HCT116 (cell line): ENCODE measurements at regions not wholly inside any gene's neighbourhood (a gene's known extent, or its start where the extent isn't known, plus 50 kb on each side); places are given as distances from the start of the nearest gene placed in this dataset.

Source experiments
- ATAC-seq: fragments of 200-7000 bp; cut with Tn5 transposase; 2 replicates; pipeline ENCODE4 v1.9.1; 2020; ENCODE audit warnings: mild to moderate bottlenecking, moderate library complexity
- BruUV-seq: library from RNA; stranded (reverse); fragments of 400-500 nt; replicated peaks from 2 replicates; lab custom pipeline; 2021; lab: Mats Ljungman, UMichigan
- CTCF ChIA-PET: fragments of 300-600 bp; sonication (Branson Sonifier 250); formaldehyde crosslinking; loops from one replicate; lab custom pipeline; 2021; ENCODE audit warnings: antibody characterized with exemption; lab: Charles Lee
- POLR2A ChIA-PET: fragments of 300-600, 350-600 bp; sonication (Branson Sonifier 250); formaldehyde crosslinking; loops from one replicate; lab custom pipeline; 2021; ENCODE audit warnings: antibody characterized with exemption; lab: Charles Lee
- RAD21 ChIA-PET, 2 experiments: fragments of 300-600 bp; sonication (Branson Sonifier 250); formaldehyde crosslinking; loops; one replicate each; lab custom pipeline; 2023; ENCODE audit warnings: low total read pairs in 2 of 2; ENCODE audit not compliant: uncharacterized antibody in 2 of 2, unreplicated experiment in 2 of 2, low non-redundant PET in 1 of 2; lab: Charles Lee
- DNase-seq: peaks from one replicate; pipeline ENCODE4 v3.0.0-alpha.2; 2010; ENCODE audit warnings: low read depth, low spot score
- H2AFZ ChIP-seq: fragments of 200-600 bp; shearing (Covaris generic), sonication (generic); 2 replicates; pipeline ENCODE4 v1.6.1; 2017; ENCODE audit warnings: low read depth, mixed run types, mixed read lengths, antibody characterized with exemption, low read length; ENCODE audit not compliant: poor library complexity, severe bottlenecking
- H3K27ac ChIP-seq: 2 replicates; pipeline ENCODE4 v1.5.1; 2012; ENCODE audit warnings: low read depth, low read length
- H3K27me3 ChIP-seq: fragments of 200-600 bp; sonication (generic); 2 replicates; pipeline ENCODE4 v1.6.1; 2016; ENCODE audit warnings: mixed run types, low read length, mixed read lengths; ENCODE audit not compliant: insufficient read depth
- H3K36me3 ChIP-seq, 2 experiments: fragments of 200-500 bp in 1 of 2; fragments of 200-600 bp in 1 of 2; sonication (Bioruptor generic) in 1 of 2; sonication (generic) in 1 of 2; 2 replicates each; pipeline versions ENCODE4 v1.5.1 to v1.6.1; 2014 to 2016; ENCODE audit warnings: low read length in 2 of 2, inconsistent platforms in 1 of 2, mixed read lengths in 1 of 2, mixed run types in 1 of 2; ENCODE audit not compliant: insufficient read depth in 2 of 2, control insufficient read depth in 1 of 2
- H3K4me1 ChIP-seq, 2 experiments: fragments of 200-600 bp in 1 of 2; sonication (generic) in 1 of 2; 2 replicates each; pipeline versions ENCODE4 v1.5.1 to v1.6.1; 2012 to 2017; ENCODE audit warnings: low read length in 2 of 2, inconsistent platforms in 1 of 2, mild to moderate bottlenecking in 1 of 2, mixed read lengths in 1 of 2, mixed run types in 1 of 2, moderate library complexity in 1 of 2; ENCODE audit not compliant: insufficient read depth in 2 of 2, control insufficient read depth in 1 of 2
- H3K4me2 ChIP-seq: fragments of 200-600 bp; sonication (generic); 2 replicates; pipeline ENCODE4 v1.6.1; 2017; ENCODE audit warnings: mixed run types, low read length, mixed read lengths
- H3K4me3 ChIP-seq, 2 experiments: fragments of 200-600 bp in 1 of 2; sonication (generic) in 1 of 2; replicated peaks in 1 of 2; 2 replicates each; pipeline ENCODE4 v1.5.1; 2011 to 2016; ENCODE audit warnings: low read length in 2 of 2, control low read depth in 1 of 2, low read depth in 1 of 2, mild to moderate bottlenecking in 1 of 2, mixed read lengths in 1 of 2, mixed run types in 1 of 2
- H3K79me2 ChIP-seq: fragments of 200-600 bp; sonication (generic); 2 replicates; pipeline ENCODE4 v1.6.1; 2017; ENCODE audit warnings: mild to moderate bottlenecking, mixed run types, low read length, moderate library complexity, mixed read lengths; ENCODE audit not compliant: insufficient read depth
- H3K9ac ChIP-seq: fragments of 200-600 bp; sonication (generic); 2 replicates; pipeline ENCODE4 v1.6.1; 2016; ENCODE audit warnings: low read length, mixed read lengths
- H3K9me2 ChIP-seq: fragments of 200-600 bp; sonication (generic), shearing (Covaris generic); 2 replicates; pipeline ENCODE4 v1.6.1; 2017; ENCODE audit warnings: mixed run types, mild to moderate bottlenecking, moderate library complexity; ENCODE audit not compliant: insufficient read depth
- H3K9me3 ChIP-seq, 2 experiments: fragments of 200-500 bp in 1 of 2; fragments of 200-600 bp in 1 of 2; sonication (Bioruptor generic) in 1 of 2; sonication (generic) in 1 of 2; 2 replicates each; pipeline ENCODE4 v1.6.1; 2014 to 2017; ENCODE audit warnings: low read length in 2 of 2, mixed read lengths in 2 of 2, inconsistent platforms in 1 of 2, low read depth in 1 of 2, mild to moderate bottlenecking in 1 of 2, mixed run types in 1 of 2, moderate library complexity in 1 of 2; ENCODE audit not compliant: control insufficient read depth in 1 of 2, insufficient read depth in 1 of 2
- H4K20me1 ChIP-seq: fragments of 200-600 bp; sonication (generic), shearing (Covaris generic); 2 replicates; pipeline ENCODE4 v1.6.1; 2017; ENCODE audit warnings: mixed run types, mild to moderate bottlenecking, moderate library complexity; ENCODE audit not compliant: insufficient read depth
- EZH2 ChIP-seq: fragments of 200-600 bp; sonication (generic); IDR thresholded peaks from 2 replicates; pipeline ENCODE4 v1.6.1; 2017; ENCODE audit warnings: antibody characterized with exemption, mixed run types
- EZH2phosphoT487 ChIP-seq: fragments of 200-600 bp; IDR thresholded peaks from 2 replicates; pipeline ENCODE4 v1.6.1; 2018; ENCODE audit warnings: antibody characterized with exemption, borderline replicate concordance
- POLR2AphosphoS5 ChIP-seq: IDR thresholded peaks from 2 replicates; pipeline ENCODE4 v1.6.1; 2011; ENCODE audit warnings: mild to moderate bottlenecking, low read depth, low read length, moderate library complexity
- RAD21 ChIP-seq: IDR thresholded peaks from 2 replicates; pipeline ENCODE4 v1.6.1; 2012; ENCODE audit warnings: low read depth, mild to moderate bottlenecking
- SIN3A ChIP-seq: IDR thresholded peaks from 2 replicates; pipeline ENCODE4 v1.6.1; 2012; ENCODE audit warnings: low read depth
- SRF ChIP-seq: IDR thresholded peaks from 2 replicates; pipeline ENCODE4 v1.6.1; 2012; ENCODE audit warnings: low read depth
- TCF7L2 ChIP-seq: IDR thresholded peaks from 2 replicates; pipeline ENCODE4 v1.7.0; 2011; ENCODE audit warnings: borderline replicate concordance, inconsistent platforms; ENCODE audit not compliant: insufficient read depth, insufficient read length; ENCODE audit errors: extremely low read depth
- YY1 ChIP-seq: IDR thresholded peaks from 2 replicates; pipeline ENCODE4 v1.6.1; 2011; ENCODE audit warnings: low read length, low read depth, moderate library complexity, mild to moderate bottlenecking; ENCODE audit not compliant: insufficient replicate concordance; ENCODE audit errors: extremely low read depth
- ZNF274 ChIP-seq: fragments of 200-500 bp; sonication (Bioruptor generic); IDR thresholded peaks from 2 replicates; pipeline ENCODE4 v1.6.1; 2014; ENCODE audit warnings: mild to moderate bottlenecking, low read depth, low read length, inconsistent platforms
- intact Hi-C: fragments of 100-400 bp; cut with micrococcal nuclease; formaldehyde crosslinking; loops from 2 replicates; pipeline ENCODE4 v1.10.0; 2022
- TF ChIP-seq, protein P1 (sequence below): IDR thresholded peaks from 2 replicates; pipeline ENCODE4 v1.6.1; 2012
- TF ChIP-seq, protein P2 (sequence below), 3 experiments: fragments of 200-600 bp in 1 of 3; sonication (generic) in 1 of 3; IDR thresholded peaks in 2 of 3; conservative IDR thresholded peaks in 1 of 3; 2 replicates each; pipeline ENCODE4 v1.5.1; 2012 to 2017; ENCODE audit warnings: low read depth in 2 of 3, low read length in 2 of 3, antibody characterized with exemption in 1 of 3, borderline replicate concordance in 1 of 3, control low read depth in 1 of 3, mild to moderate bottlenecking in 1 of 3, mixed read lengths in 1 of 3, mixed run types in 1 of 3, moderate library complexity in 1 of 3; ENCODE audit not compliant: insufficient read depth in 1 of 3
- TF ChIP-seq, protein P3 (sequence below): IDR thresholded peaks from 2 replicates; pipeline ENCODE4 v1.6.1; 2012

DNA sequence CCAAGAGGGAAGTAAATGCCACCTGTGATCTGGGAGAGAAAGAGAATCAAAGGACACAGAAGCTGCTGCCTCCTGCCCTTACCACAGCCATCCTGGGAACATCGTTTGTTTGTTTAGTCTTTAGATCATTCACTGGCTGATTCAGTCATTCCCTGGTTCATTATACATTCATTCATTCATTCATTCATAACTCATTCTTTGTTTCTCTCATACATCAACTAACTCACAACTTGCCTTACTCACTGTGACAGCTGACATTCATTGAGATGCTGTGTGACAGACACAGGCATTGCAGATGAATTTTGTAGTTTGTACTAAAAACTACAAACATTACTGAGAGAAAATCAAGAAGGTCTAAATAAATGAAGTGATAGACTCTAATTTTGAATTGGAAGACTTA, 291.0 kb upstream of the TNRC6C start:
- no peaks in the 10 kb centered on the region for H3K36me3 ChIP-seq
- H3K9me3 ChIP-seq: peaks cover 4 to 5% of the 10 kb centered on the region in 2 experiments; a peak in 2 of 4 replicates
- no peak overlapping the region for H2AFZ ChIP-seq
- DNase-seq (no peak), ATAC-seq (no peak)
- H3K79me2 ChIP-seq: no peaks in the 10 kb centered on the region
- H3K4me1 ChIP-seq: no peaks in the 10 kb centered on the region
- intact Hi-C loops: no loop called here
- no peak for TF ChIP-seq POLR2AphosphoS5
- no peak for TF ChIP-seq RAD21
- no peak for TF ChIP-seq EZH2phosphoT487
- TF ChIP-seq EZH2: no peak
- TF ChIP-seq, protein P1, sequence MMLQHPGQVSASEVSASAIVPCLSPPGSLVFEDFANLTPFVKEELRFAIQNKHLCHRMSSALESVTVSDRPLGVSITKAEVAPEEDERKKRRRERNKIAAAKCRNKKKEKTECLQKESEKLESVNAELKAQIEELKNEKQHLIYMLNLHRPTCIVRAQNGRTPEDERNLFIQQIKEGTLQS: no peak
- TF ChIP-seq ZNF274: no peak
- TF ChIP-seq TCF7L2: no peak
- TF ChIP-seq, protein P2, sequence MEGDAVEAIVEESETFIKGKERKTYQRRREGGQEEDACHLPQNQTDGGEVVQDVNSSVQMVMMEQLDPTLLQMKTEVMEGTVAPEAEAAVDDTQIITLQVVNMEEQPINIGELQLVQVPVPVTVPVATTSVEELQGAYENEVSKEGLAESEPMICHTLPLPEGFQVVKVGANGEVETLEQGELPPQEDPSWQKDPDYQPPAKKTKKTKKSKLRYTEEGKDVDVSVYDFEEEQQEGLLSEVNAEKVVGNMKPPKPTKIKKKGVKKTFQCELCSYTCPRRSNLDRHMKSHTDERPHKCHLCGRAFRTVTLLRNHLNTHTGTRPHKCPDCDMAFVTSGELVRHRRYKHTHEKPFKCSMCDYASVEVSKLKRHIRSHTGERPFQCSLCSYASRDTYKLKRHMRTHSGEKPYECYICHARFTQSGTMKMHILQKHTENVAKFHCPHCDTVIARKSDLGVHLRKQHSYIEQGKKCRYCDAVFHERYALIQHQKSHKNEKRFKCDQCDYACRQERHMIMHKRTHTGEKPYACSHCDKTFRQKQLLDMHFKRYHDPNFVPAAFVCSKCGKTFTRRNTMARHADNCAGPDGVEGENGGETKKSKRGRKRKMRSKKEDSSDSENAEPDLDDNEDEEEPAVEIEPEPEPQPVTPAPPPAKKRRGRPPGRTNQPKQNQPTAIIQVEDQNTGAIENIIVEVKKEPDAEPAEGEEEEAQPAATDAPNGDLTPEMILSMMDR (IDR thresholded peaks at IDR 0.05 in 2 of 3, conservative IDR thresholded peaks at IDR 0.05 in 1 of 3; ENCODE audit: borderline replicate concordance in 1 of 3, insufficient read depth in 1 of 3, low read depth in 2 of 3, low read length in 2 of 3): no peak
- no peak for TF ChIP-seq YY1
- TF ChIP-seq SRF: no peak
- TF ChIP-seq, protein P3, sequence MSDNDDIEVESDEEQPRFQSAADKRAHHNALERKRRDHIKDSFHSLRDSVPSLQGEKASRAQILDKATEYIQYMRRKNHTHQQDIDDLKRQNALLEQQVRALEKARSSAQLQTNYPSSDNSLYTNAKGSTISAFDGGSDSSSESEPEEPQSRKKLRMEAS: no peak
- TF ChIP-seq SIN3A: no peak
- H3K27ac ChIP-seq: no peak overlapping the region
- no peak overlapping the region for H3K9ac ChIP-seq
- peaks cover 5% of the 10 kb centered on the region; the same call in 1 of the 2 replicates for H3K27me3 ChIP-seq
- CTCF ChIA-PET: no interaction called here
- H3K4me2 ChIP-seq: no peak overlapping the region
- POLR2A ChIA-PET: no interaction called here
- H3K4me3 ChIP-seq: no peak overlapping the region
- RAD21 ChIA-PET: no interaction called here
- H3K9me2 ChIP-seq: no peaks in the 10 kb centered on the region
- no TSS peak for BruUV-seq
- no peaks in the 10 kb centered on the region for H4K20me1 ChIP-seq
